ENCODE measurements at regions not wholly inside any gene's neighbourhood (a gene's known extent, or its start where the extent isn't known, plus 50 kb on each side); places are given as distances from the start of the nearest gene placed in this dataset.
"Not testable (repeated sequence)": the region's sequence is repeated elsewhere in the genome, so short reads cannot be mapped to it uniquely, and the experiment has no call there.

GRCh38 chr18:77401173-77401572 is 151.5 kb downstream of the GALR1 start:
- TF ChIP-seq, protein P1, sequence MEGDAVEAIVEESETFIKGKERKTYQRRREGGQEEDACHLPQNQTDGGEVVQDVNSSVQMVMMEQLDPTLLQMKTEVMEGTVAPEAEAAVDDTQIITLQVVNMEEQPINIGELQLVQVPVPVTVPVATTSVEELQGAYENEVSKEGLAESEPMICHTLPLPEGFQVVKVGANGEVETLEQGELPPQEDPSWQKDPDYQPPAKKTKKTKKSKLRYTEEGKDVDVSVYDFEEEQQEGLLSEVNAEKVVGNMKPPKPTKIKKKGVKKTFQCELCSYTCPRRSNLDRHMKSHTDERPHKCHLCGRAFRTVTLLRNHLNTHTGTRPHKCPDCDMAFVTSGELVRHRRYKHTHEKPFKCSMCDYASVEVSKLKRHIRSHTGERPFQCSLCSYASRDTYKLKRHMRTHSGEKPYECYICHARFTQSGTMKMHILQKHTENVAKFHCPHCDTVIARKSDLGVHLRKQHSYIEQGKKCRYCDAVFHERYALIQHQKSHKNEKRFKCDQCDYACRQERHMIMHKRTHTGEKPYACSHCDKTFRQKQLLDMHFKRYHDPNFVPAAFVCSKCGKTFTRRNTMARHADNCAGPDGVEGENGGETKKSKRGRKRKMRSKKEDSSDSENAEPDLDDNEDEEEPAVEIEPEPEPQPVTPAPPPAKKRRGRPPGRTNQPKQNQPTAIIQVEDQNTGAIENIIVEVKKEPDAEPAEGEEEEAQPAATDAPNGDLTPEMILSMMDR (IDR thresholded peaks at IDR 0.05; ENCODE audit: low read length, missing control alignments) = no peak
- no peak for DNase-seq (ENCODE audit: low read depth)
- no peak overlapping the region for H3K4me3 ChIP-seq (replicated peaks; ENCODE audit: low read depth, low read length)

GRCh38 chr18:77403969-77404535 is 154.4 kb downstream of the GALR1 start:
- no peak overlapping the region for H3K4me3 ChIP-seq (replicated peaks; ENCODE audit: low read depth, low read length)
- TF ChIP-seq, protein P1 (IDR thresholded peaks at IDR 0.05; ENCODE audit: low read length, missing control alignments) = no peak
- DNase-seq (ENCODE audit: low read depth) = no peak

DNA sequence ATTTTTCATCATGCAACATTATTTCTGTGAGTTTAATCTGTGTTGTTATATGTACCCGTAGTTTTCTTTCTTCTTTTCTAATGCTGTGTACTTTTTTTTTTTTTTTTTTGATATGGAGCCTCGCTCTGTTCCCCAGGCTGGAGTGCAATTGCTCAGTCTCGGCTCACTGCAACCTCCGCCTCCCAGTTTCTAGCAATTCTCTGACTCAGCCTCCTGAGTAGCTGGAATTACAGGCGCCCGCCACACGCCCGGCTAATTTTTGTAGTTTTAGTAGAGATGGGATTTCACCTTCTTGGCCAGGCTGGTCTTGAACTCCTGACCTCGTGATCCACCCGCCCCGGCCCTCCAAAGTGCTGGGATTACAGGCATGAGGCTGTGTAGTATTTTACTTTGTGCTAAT is 155.4 kb downstream of the GALR1 start:
- no peak for DNase-seq (ENCODE audit: low read depth)
- TF ChIP-seq, protein P1 (IDR thresholded peaks at IDR 0.05; ENCODE audit: low read length, missing control alignments) = no peak
- no peak overlapping the region for H3K4me3 ChIP-seq (replicated peaks; ENCODE audit: low read depth, low read length)

DNA sequence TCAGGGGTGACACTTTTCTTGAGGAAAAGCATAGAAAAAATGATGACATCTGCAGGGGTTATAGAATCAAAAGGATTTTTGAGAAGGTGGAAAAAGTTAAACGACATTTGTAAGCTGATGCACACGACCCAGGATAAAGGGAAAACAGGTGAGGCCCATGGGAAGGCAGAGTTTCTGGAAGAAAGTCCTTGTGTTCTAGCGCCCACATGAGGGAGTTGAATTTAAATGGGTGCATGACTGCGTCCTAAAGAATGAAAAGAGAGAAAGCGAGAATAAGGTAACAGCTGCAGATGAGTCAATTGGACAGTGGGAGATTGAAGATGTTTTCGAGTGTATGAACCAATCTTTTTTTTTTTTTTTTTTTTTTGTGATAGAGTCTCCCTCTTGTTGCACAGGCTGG is 158.1 kb downstream of the GALR1 start:
- no peak overlapping the region for H3K4me3 ChIP-seq (replicated peaks; ENCODE audit: low read depth, low read length)
- TF ChIP-seq, protein P1 (IDR thresholded peaks at IDR 0.05; ENCODE audit: low read length, missing control alignments) = no peak
- DNase-seq (ENCODE audit: low read depth) = no peak

DNA sequence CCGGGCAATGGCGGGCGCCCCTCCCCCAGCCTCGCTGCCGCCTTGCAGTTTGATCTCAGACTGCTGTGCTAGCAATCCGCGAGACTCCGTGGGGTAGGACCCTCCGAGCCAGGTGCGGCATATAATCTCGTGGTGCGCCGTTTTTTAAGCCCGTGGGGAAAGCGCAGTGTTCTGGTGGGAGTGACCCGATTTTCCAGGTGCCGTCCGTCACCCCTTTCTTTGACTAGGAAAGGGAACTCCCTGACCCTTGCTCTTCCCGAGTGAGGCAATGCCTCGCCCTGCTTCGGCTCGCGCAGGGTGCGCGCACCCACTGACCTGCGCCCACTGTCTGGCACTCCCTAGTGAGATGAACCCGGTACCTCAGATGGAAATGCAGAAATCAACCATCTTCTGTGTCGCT is 171.9 kb downstream of the GALR1 start:
- H3K4me3 ChIP-seq (replicated peaks; ENCODE audit: low read depth, low read length); DNase-seq (ENCODE audit: low read depth): not testable (repeated sequence)

DNA sequence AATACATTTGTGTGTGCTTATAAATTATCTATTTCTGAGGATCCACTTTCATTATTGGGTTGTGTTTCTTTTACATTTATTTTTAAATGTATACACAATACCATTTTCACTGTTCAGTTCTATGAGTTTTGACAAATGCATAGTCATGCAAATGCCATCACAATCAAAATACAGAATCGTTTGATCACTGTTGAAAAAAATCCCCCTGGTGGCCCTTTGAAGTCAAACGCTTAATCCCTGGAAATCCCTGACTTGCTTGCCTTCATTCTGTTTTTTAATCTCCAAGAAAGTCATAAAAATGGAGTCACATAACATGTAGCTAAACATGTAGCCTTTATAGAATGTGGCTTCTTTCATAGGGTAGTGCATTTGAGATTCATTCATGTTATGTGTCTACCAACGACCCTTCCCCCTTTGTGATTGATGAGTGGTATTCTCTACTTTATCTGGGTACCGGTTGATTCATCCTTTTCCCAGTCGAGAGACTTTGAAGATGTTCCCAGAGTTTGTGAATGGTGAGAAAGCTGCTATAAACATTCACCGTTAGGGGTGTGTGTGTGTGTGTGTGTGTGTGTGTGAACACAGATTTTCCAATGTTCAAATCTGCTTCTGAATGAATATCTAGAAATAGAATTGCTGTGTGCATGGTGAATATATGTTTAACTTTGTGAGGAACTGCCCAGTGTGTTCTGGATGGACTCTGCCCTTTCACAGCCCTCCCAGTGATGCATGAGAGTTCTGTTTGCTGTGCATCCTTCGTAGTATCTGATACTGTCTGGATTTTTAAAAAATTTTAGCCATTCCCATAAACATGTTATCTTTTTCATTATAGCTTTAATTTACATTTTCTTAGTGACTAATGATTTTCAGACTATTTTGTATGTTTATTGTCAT is 173.6 kb downstream of the GALR1 start:
- TF ChIP-seq, protein P1 (IDR thresholded peaks at IDR 0.05; ENCODE audit: low read length, missing control alignments) = no peak
- H3K4me3 ChIP-seq (replicated peaks; ENCODE audit: low read depth, low read length) = no peak overlapping the region
- DNase-seq (ENCODE audit: low read depth) = no peak

DNA sequence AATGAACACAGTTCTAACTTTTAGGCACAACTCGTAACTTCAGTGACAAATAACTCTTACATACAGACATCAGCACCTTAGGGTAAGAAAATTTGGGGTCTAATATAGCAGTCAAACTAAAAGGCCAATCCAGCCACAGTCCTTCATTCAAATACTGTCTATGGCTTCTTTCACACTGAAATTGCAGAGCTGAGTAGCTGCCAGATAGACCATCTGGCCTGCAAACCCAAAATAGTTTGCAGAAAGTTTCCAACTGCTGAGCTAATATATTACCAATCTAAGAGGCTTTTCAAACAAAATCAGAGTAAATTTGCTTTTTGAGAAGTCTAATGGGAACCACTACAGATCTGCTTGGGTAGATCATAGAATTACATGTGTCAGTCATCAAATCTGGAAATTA is 183.4 kb downstream of the GALR1 start:
- H3K4me3 ChIP-seq (replicated peaks; ENCODE audit: low read depth, low read length) = no peak overlapping the region
- TF ChIP-seq, protein P1 (IDR thresholded peaks at IDR 0.05; ENCODE audit: low read length, missing control alignments) = no peak
- DNase-seq (ENCODE audit: low read depth) = no peak

All from fibroblast of pulmonary artery (primary cell).